ENCODE measurements at regions not wholly inside any gene's neighbourhood (a gene's known extent, or its start where the extent isn't known, plus 50 kb on each side); places are given as distances from the start of the nearest gene placed in this dataset.

GRCh38 chr4:124953486-124953885 is 241.0 kb upstream of the ANKRD50 start:
- no peaks in the 10 kb centered on the region for H3K27me3 Mint-ChIP-seq
- H3K27ac Mint-ChIP-seq, result no peak overlapping the region
- ChIA-PET POLR2A (no interaction called here), CTCF (interaction anchor here (1.0 kb wide), 1 partner anchor 14 kb away, joined by 3 read pairs; no protein-coding TSS in a partner anchor)
- no peak for DNase-seq
- H3K4me1 Mint-ChIP-seq, result no peaks in the 10 kb centered on the region
- no peaks in the 10 kb centered on the region for H3K36me3 Mint-ChIP-seq (ENCODE audit: low read depth)
- no peak overlapping the region for H3K4me3 Mint-ChIP-seq
- no peaks in the 10 kb centered on the region for H3K9me3 Mint-ChIP-seq

DNA sequence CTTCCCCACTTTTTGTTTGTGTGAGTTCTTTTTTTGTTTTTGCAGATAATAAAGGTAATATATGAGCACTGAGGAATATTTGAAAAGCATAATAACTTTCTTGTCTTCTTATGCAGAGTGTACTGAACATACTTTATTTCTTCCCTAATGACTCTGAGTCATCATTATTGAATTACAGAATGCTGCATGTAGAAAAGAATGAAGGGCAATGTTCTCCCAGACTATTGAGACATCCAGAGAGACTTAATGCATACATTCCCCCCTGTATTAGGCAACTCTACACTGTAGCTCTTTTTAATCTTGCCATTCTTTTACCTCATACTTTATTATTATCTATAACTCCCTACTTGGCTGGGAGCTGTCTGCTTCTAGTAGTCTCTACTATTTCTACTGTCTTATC is 240.5 kb upstream of the ANKRD50 start:
- H3K4me3 Mint-ChIP-seq, result no peak overlapping the region
- ChIA-PET CTCF (no interaction called here), POLR2A (no interaction called here)
- H3K4me1 Mint-ChIP-seq, result no peaks in the 10 kb centered on the region
- H3K27ac Mint-ChIP-seq, result no peak overlapping the region
- H3K36me3 Mint-ChIP-seq (ENCODE audit: low read depth), result no peaks in the 10 kb centered on the region
- no peaks in the 10 kb centered on the region for H3K27me3 Mint-ChIP-seq
- H3K9me3 Mint-ChIP-seq, result no peaks in the 10 kb centered on the region
- DNase-seq, result no peak

GRCh38 chr4:124952601-124953000 is 240.1 kb upstream of the ANKRD50 start:
- H3K36me3 Mint-ChIP-seq (ENCODE audit: low read depth), result no peaks in the 10 kb centered on the region
- H3K4me1 Mint-ChIP-seq, result no peaks in the 10 kb centered on the region
- CTCF ChIA-PET, result no interaction called here
- POLR2A ChIA-PET, result no interaction called here
- no peak for DNase-seq
- H3K9me3 Mint-ChIP-seq, result no peaks in the 10 kb centered on the region
- H3K27ac Mint-ChIP-seq, result no peak overlapping the region
- H3K27me3 Mint-ChIP-seq, result no peaks in the 10 kb centered on the region
- H3K4me3 Mint-ChIP-seq, result no peak overlapping the region

DNA sequence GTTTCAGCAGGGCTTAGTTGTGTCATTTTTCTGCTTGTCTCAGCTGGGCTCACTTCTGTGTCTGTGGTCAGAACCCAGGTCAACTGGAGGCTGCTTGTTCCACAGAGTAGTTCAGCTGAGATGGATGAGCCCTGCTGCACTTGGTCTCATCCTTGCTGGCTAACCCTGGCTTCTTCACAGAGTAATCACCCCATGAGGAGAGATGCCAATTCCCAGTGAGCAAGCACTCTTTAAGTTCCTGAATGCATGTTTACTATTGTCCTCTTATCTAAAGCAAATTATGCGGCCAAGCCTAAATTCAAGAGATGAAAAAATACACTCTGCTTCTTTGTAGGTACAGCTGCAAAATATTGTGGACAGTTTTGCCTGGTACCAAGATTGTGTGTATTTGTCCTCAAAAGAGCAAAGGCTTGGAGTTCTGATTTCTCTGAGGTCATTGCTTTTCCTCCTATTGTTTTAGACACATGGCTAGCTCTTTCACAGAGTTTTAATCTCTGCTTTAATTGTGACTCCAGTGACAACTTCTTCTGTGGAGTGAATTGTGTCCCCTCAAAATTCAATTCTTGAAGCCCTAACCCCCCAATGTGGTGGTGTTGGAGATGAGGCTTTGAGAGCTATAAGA is 236.6 kb upstream of the ANKRD50 start:
- Mint-ChIP-seq H3K9me3 (no peaks in the 10 kb centered on the region), H3K4me1 (no peaks in the 10 kb centered on the region), H3K36me3 (ENCODE audit: low read depth) (no peaks in the 10 kb centered on the region), H3K4me3 (no peak overlapping the region), H3K27me3 (no peaks in the 10 kb centered on the region), H3K27ac (no peak overlapping the region)
- DNase-seq, result no peak
- ChIA-PET POLR2A (no interaction called here), CTCF (no interaction called here)

DNA sequence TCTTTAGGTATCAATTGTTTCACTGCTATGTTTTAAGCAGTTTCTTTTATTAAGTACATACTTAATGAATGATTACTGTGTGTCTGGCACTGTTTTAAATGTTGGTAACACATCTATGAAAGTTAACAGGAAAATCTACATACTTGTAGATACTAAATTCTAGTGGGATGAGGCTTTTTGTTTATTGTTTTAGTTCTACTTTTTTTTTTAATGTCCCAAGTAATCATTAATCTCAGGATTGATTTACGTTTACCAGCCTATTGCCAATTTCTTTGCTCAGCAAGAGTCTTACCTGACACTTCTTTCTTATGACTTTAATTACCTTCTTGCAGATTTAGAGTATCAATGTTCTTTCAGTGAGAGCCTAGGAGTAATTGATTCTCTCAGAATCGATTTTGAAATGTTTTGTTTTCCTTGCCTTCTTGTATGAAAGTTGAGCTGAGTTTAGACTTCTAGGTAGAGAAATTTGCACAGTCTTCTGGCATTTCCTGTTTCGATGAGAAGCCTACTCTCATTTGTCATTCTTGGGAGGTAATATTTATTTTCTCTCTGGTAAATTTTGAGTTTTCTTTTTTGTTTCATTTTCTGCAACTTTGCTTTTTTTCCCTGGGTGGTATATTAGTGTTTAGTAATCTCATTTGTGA is 235.2 kb upstream of the ANKRD50 start:
- POLR2A ChIA-PET, result no interaction called here
- CTCF ChIA-PET, result no interaction called here

GRCh38 chr4:124946696-124947095 is 234.2 kb upstream of the ANKRD50 start:
- H3K9me3 Mint-ChIP-seq, result no peaks in the 10 kb centered on the region
- H3K36me3 Mint-ChIP-seq (ENCODE audit: low read depth), result no peaks in the 10 kb centered on the region
- POLR2A ChIA-PET, result no interaction called here
- H3K27me3 Mint-ChIP-seq, result no peaks in the 10 kb centered on the region
- no peak overlapping the region for H3K4me3 Mint-ChIP-seq
- DNase-seq, result no peak
- CTCF ChIA-PET, result no interaction called here
- H3K4me1 Mint-ChIP-seq, result no peaks in the 10 kb centered on the region
- H3K27ac Mint-ChIP-seq, result no peak overlapping the region

More for the DNA sequence above, 235.2 kb upstream of the ANKRD50 start:
- no peaks in the 10 kb centered on the region for H3K36me3 Mint-ChIP-seq (ENCODE audit: low read depth)
- H3K27ac Mint-ChIP-seq, result no peak overlapping the region
- no peak overlapping the region for H3K4me3 Mint-ChIP-seq
- no peaks in the 10 kb centered on the region for H3K27me3 Mint-ChIP-seq
- H3K9me3 Mint-ChIP-seq, result no peaks in the 10 kb centered on the region
- no peaks in the 10 kb centered on the region for H3K4me1 Mint-ChIP-seq
- no peak for DNase-seq

GRCh38 chr4:124945422-124945821 is 232.9 kb upstream of the ANKRD50 start:
- CTCF ChIA-PET, result no interaction called here
- no peaks in the 10 kb centered on the region for H3K9me3 Mint-ChIP-seq
- DNase-seq, result no peak
- H3K4me1 Mint-ChIP-seq, result no peaks in the 10 kb centered on the region
- POLR2A ChIA-PET, result no interaction called here
- no peak overlapping the region for H3K4me3 Mint-ChIP-seq
- H3K36me3 Mint-ChIP-seq (ENCODE audit: low read depth), result no peaks in the 10 kb centered on the region
- no peak overlapping the region for H3K27ac Mint-ChIP-seq
- H3K27me3 Mint-ChIP-seq, result no peaks in the 10 kb centered on the region

DNA sequence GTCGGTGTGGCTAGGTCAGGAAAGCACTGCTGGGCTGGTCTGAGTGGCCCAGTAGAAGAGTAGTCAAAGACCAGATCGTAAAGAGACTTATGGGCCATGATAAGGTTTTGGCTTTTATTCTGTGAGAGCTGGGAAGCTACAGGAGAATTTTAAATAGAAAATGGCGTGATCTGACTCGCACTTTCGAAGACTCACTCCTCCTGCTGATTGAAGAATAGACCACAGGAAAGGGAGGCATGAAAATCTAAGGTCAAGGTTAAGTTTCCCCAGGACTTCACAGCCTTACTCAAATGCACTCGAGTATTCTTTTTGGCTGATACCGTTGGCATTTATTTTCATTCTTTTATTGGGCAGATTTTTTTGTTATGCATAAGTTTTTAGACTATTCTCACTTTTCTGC is 231.4 kb upstream of the ANKRD50 start:
- CTCF ChIA-PET, result no interaction called here
- Mint-ChIP-seq H3K4me1 (no peaks in the 10 kb centered on the region), H3K27ac (no peak overlapping the region)

GRCh38 chr4:124943145-124943889 is 230.8 kb upstream of the ANKRD50 start:
- no peak for DNase-seq
- Mint-ChIP-seq H3K36me3 (ENCODE audit: low read depth) (no peaks in the 10 kb centered on the region), H3K4me3 (no peak overlapping the region), H3K4me1 (no peaks in the 10 kb centered on the region), H3K27ac (no peak overlapping the region), H3K27me3 (no peaks in the 10 kb centered on the region), H3K9me3 (no peaks in the 10 kb centered on the region)
- CTCF ChIA-PET, result no interaction called here
- POLR2A ChIA-PET, result no interaction called here

More for the DNA sequence above, 231.4 kb upstream of the ANKRD50 start:
- Mint-ChIP-seq H3K36me3 (ENCODE audit: low read depth) (no peaks in the 10 kb centered on the region), H3K27me3 (no peaks in the 10 kb centered on the region), H3K9me3 (no peaks in the 10 kb centered on the region), H3K4me3 (no peak overlapping the region)
- POLR2A ChIA-PET, result no interaction called here
- DNase-seq, result no peak

GRCh38 chr4:124941267-124941666 is 228.7 kb upstream of the ANKRD50 start:
- H3K27me3 Mint-ChIP-seq, result no peaks in the 10 kb centered on the region
- no peak overlapping the region for H3K27ac Mint-ChIP-seq
- no peak for DNase-seq
- POLR2A ChIA-PET, result no interaction called here
- no peaks in the 10 kb centered on the region for H3K4me1 Mint-ChIP-seq
- no peaks in the 10 kb centered on the region for H3K36me3 Mint-ChIP-seq (ENCODE audit: low read depth)
- no peaks in the 10 kb centered on the region for H3K9me3 Mint-ChIP-seq
- H3K4me3 Mint-ChIP-seq, result no peak overlapping the region
- CTCF ChIA-PET, result no interaction called here

GRCh38 chr4:124940387-124940786 is 227.9 kb upstream of the ANKRD50 start:
- no peaks in the 10 kb centered on the region for H3K9me3 Mint-ChIP-seq
- no peaks in the 10 kb centered on the region for H3K36me3 Mint-ChIP-seq (ENCODE audit: low read depth)
- H3K4me1 Mint-ChIP-seq, result no peaks in the 10 kb centered on the region
- H3K27me3 Mint-ChIP-seq, result no peaks in the 10 kb centered on the region
- no peak overlapping the region for H3K27ac Mint-ChIP-seq
- ChIA-PET CTCF (interaction anchor here (0.7 kb wide), 1 partner anchor 14 kb away, joined by 3 read pairs; no protein-coding TSS in a partner anchor), POLR2A (no interaction called here)
- no peak for DNase-seq
- no peak overlapping the region for H3K4me3 Mint-ChIP-seq

DNA sequence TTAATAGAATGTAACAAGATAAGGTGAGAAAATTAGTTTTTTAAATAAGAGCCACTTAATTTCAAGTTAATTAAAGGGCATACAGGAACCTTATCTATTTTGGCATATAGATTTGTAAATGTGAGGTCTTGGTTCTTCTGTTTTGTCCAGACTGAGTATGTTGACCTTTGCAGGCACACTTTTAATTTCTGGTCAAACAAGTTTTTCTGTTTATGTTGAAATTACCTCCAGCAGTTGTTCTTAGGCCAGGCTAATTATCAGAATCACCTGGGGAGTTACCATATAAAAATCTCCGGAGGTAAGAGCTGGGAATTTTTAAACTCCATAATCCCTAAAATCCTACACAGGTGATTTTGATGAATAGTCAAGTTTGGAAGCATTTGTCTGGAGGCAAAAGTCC is 227.4 kb upstream of the ANKRD50 start:
- no peaks in the 10 kb centered on the region for H3K27me3 Mint-ChIP-seq
- H3K36me3 Mint-ChIP-seq (ENCODE audit: low read depth), result no peaks in the 10 kb centered on the region
- no peak overlapping the region for H3K27ac Mint-ChIP-seq
- POLR2A ChIA-PET, result no interaction called here
- H3K4me3 Mint-ChIP-seq, result no peak overlapping the region
- no peaks in the 10 kb centered on the region for H3K9me3 Mint-ChIP-seq
- no peaks in the 10 kb centered on the region for H3K4me1 Mint-ChIP-seq
- CTCF ChIA-PET, result interaction anchor here (0.7 kb wide), 1 partner anchor 14 kb away, joined by 3 read pairs; no protein-coding TSS in a partner anchor
- DNase-seq, result no peak

DNA sequence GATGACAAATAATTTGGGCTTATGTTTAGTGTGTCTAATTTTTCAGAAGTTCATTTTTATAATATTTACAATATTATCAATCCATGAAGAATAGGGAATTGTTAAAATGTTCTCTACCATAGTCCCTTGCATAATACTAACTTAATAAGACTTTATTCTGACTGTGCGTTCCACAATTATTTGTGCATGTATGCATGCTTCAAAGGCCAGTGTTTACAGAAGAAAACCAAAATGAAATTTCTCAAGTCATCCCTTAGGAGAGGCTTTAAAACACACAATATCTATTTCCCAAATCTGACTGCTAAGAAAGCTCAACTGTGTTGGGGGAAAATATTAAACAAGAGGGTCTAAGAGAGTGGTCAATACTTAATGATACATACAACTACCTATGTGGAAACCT is 226.3 kb upstream of the ANKRD50 start:
- H3K27ac Mint-ChIP-seq, result no peak overlapping the region
- no peaks in the 10 kb centered on the region for H3K36me3 Mint-ChIP-seq (ENCODE audit: low read depth)
- no peak overlapping the region for H3K4me3 Mint-ChIP-seq
- H3K4me1 Mint-ChIP-seq, result no peaks in the 10 kb centered on the region
- ChIA-PET CTCF (no interaction called here), POLR2A (no interaction called here)
- DNase-seq, result no peak
- H3K9me3 Mint-ChIP-seq, result no peaks in the 10 kb centered on the region
- H3K27me3 Mint-ChIP-seq, result no peaks in the 10 kb centered on the region

- Mint-ChIP-seq H3K27me3 (no peaks in the 10 kb centered on the region), H3K27ac (no peak overlapping the region), H3K36me3 (ENCODE audit: low read depth) (no peaks in the 10 kb centered on the region), H3K4me3 (no peak overlapping the region), H3K4me1 (no peaks in the 10 kb centered on the region), H3K9me3 (no peaks in the 10 kb centered on the region)
- CTCF ChIA-PET, result no interaction called here
- DNase-seq, result no peak
- POLR2A ChIA-PET, result no interaction called here
Measured at GRCh38 chr4:124937993-124938392, 225.5 kb upstream of the ANKRD50 start.

Measured in activated CD4-positive, alpha-beta T cell treated with anti-CD3 and anti-CD28 coated beads, Interleukin-2, amount 10 ng/mL, durations not matched to agents 7 days and 5 days (primary cell).